K562 (cell line): ENCODE measurements at regions not wholly inside any gene's neighbourhood (a gene's known extent, or its start where the extent isn't known, plus 50 kb on each side); places are given as distances from the start of the nearest gene placed in this dataset.

Experiments
- ATAC-seq: fragments of 200-7000 bp; cut with Tn5 transposase; 3 replicates; pipeline ENCODE4 v1.9.1; 2020; ENCODE audit warnings: moderate library complexity
- BruUV-seq: library from RNA; stranded (reverse); fragments of 400-500 nt; replicated peaks from 2 replicates; lab custom pipeline; 2021; lab: Mats Ljungman, UMichigan
- CTCF ChIA-PET: fragments of 300-600 bp; formaldehyde crosslinking; extraction: SDS; loops from one replicate; lab custom pipeline; 2021; ENCODE audit warnings: low intra/inter-chr PET ratio; lab: Yijun Ruan, JAX
- POLR2A ChIA-PET: fragments of 300-600, 350-650 bp; sonication (Branson Sonifier 250); formaldehyde crosslinking; extraction: SDS; loops from one replicate; lab custom pipeline; 2021; ENCODE audit warnings: antibody characterized with exemption, inconsistent platforms; lab: Yijun Ruan, JAX
- DNase-seq, 4 experiments: peaks; one replicate each; pipeline versions ENCODE4 v3.0.0 to v3.0.0-alpha.2; 2011 to 2018; ENCODE audit warnings: low spot score in 3 of 4, mixed read lengths in 3 of 4; ENCODE audit errors: extremely low read depth in 1 of 4
- FAIRE-seq: peaks from 2 replicates; lab custom pipeline; 2011; peaks lifted over from hg19 to GRCh38; lab: Jason Lieb, UNC
- H2AFZ ChIP-seq: 2 replicates; pipeline ENCODE4 v1.6.0; 2011; ENCODE audit warnings: low read depth, low read length, control low read depth, inconsistent platforms
- H3K27ac ChIP-seq: fragments of 200-600 bp; 3 replicates; pipeline ENCODE4 v1.8.0; 2011; ENCODE audit warnings: low read depth, mild to moderate bottlenecking, control low read depth, inconsistent platforms, low read length, moderate library complexity, mixed read lengths; ENCODE audit errors: extremely low read depth
- H3K27me3 ChIP-seq, 2 experiments: fragments of 300-600 bp in 1 of 2; 2 replicates in 1 of 2; 3 replicates in 1 of 2; pipeline versions ENCODE4 v1.6.0 to v1.8.0; 2011; ENCODE audit warnings: inconsistent platforms in 2 of 2, low read length in 2 of 2, mild to moderate bottlenecking in 1 of 2, mixed read lengths in 1 of 2, moderate library complexity in 1 of 2; ENCODE audit not compliant: control insufficient read depth in 2 of 2, insufficient read depth in 2 of 2
- H3K36me3 ChIP-seq: fragments of 300-600 bp; 3 replicates; pipeline ENCODE4 v1.8.0; 2011; ENCODE audit warnings: mild to moderate bottlenecking, low read length, inconsistent platforms; ENCODE audit not compliant: control insufficient read depth, insufficient read depth
- H3K4me1 ChIP-seq, 2 experiments: fragments of 200-600 bp in 1 of 2; replicated peaks in 1 of 2; 2 replicates in 1 of 2; 3 replicates in 1 of 2; pipeline versions ENCODE4 v1.5.1 to v1.8.0; 2011; ENCODE audit warnings: inconsistent platforms in 2 of 2, low read length in 2 of 2, mild to moderate bottlenecking in 1 of 2, mixed read lengths in 1 of 2, moderate library complexity in 1 of 2; ENCODE audit not compliant: control insufficient read depth in 2 of 2, insufficient read depth in 2 of 2
- H3K4me2 ChIP-seq: 2 replicates; pipeline ENCODE4 v1.6.1; 2011; ENCODE audit warnings: low read length, control low read depth, inconsistent platforms, mixed read lengths; ENCODE audit not compliant: insufficient read depth
- H3K4me3 ChIP-seq: fragments of 200-600 bp; sonication (generic), shearing (Covaris generic); 2 replicates; pipeline ENCODE4 v1.5.1; 2016; ENCODE audit warnings: control low read depth, inconsistent platforms
- H3K79me2 ChIP-seq: fragments of 200-600 bp; 3 replicates; pipeline ENCODE4 v1.8.0; 2011; ENCODE audit warnings: low read length, inconsistent platforms; ENCODE audit not compliant: control insufficient read depth, insufficient read depth
- H3K9ac ChIP-seq, 2 experiments: 2 replicates each; pipeline versions ENCODE4 v1.6.0 to v1.6.1; 2011; ENCODE audit warnings: low read depth in 2 of 2, low read length in 2 of 2, control low read depth in 1 of 2, inconsistent platforms in 1 of 2, mild to moderate bottlenecking in 1 of 2, mixed read lengths in 1 of 2; ENCODE audit not compliant: insufficient read depth in 1 of 2
- H3K9me1 ChIP-seq: one replicate; pipeline ENCODE4 v1.6.0; 2011; ENCODE audit warnings: inconsistent platforms, mild to moderate bottlenecking, low read length, moderate library complexity; ENCODE audit not compliant: control insufficient read depth, insufficient read depth
- H3K9me3 ChIP-seq: replicated peaks from 2 replicates; pipeline ENCODE4 v1.5.1; 2011; ENCODE audit warnings: low read depth, low read length, inconsistent platforms; ENCODE audit not compliant: control insufficient read depth, insufficient read depth
- H4K20me1 ChIP-seq: replicated peaks from 2 replicates; pipeline ENCODE4 v1.6.1; 2011; ENCODE audit warnings: low read length, inconsistent platforms, mixed read lengths; ENCODE audit not compliant: control insufficient read depth, insufficient read depth
- CEBPB ChIP-seq: fragments of 450-650 bp; IDR thresholded peaks from 2 replicates; pipeline ENCODE4 v1.6.1; 2016; ENCODE audit warnings: missing genetic modification characterization, missing compliant biosample characterization
- CEBPG ChIP-seq, 3 experiments: fragments of 200-800 bp in 1 of 3; sonication (Bioruptor generic) in 1 of 3; sonication (generic) in 1 of 3; formaldehyde crosslinking in 1 of 3; IDR thresholded peaks in 2 of 3; conservative IDR thresholded peaks in 1 of 3; 2 replicates each; pipeline versions ENCODE4 v1.6.1 to v1.8.0; 2016 to 2022; ENCODE audit warnings: missing compliant biosample characterization in 2 of 3, missing genetic modification characterization in 2 of 3, mild to moderate bottlenecking in 1 of 3, missing genetic modification reagents in 1 of 3
- THRA ChIP-seq: fragments of 450-650 bp; IDR thresholded peaks from 2 replicates; pipeline ENCODE4 v1.6.1; 2017; ENCODE audit warnings: mild to moderate bottlenecking, moderate library complexity
- ZNF766 ChIP-seq: fragments of 200-800 bp; sonication (Bioruptor generic); conservative IDR thresholded peaks from 2 replicates; pipeline ENCODE4 v1.6.1; 2016; ENCODE audit warnings: missing genetic modification characterization, missing compliant biosample characterization
- WGBS: fragments of 100-300 bp; shearing (Covaris generic); methylation state at CpG from one replicate; pipeline ENCODE4 v1.1.6; 2016; ENCODE audit warnings: low coverage, mixed read lengths; ENCODE audit not compliant: insufficient coverage; ENCODE audit errors: missing lambda C conversion rate; 5-methylcytosine and 5-hydroxymethylcytosine counted together
- in situ Hi-C: fragments of 300-500 bp; cut with MboI; formaldehyde crosslinking; loops from 4 replicates; pipeline ENCODE4 v1.15.0; 2018; ENCODE audit warnings: inconsistent platforms, mixed read lengths
- intact Hi-C: fragments of 100-400 bp; cut with micrococcal nuclease; formaldehyde crosslinking; loops from 2 replicates; pipeline ENCODE4 v1.14.2; 2022

GRCh38 chr5:54616031-54616430 is 98.5 kb downstream of the SNX18 start:
- no peaks in the 10 kb centered on the region for H3K9me3 ChIP-seq
- peaks cover 13% of the 10 kb centered on the region in 2 experiments; a peak in 4 of 5 replicates for H3K27me3 ChIP-seq
- ChIA-PET CTCF (no interaction called here), POLR2A (no interaction called here)
- H3K4me2 ChIP-seq = no peak overlapping the region
- no peak overlapping the region for H3K4me3 ChIP-seq
- no peaks in the 10 kb centered on the region for H3K4me1 ChIP-seq
- no peaks in the 10 kb centered on the region for H3K9me1 ChIP-seq
- no peak overlapping the region for H3K9ac ChIP-seq
- no TSS peak for BruUV-seq
- no peaks in the 10 kb centered on the region for H3K79me2 ChIP-seq
- peak; percentile 59 for TF ChIP-seq CEBPB (tag)
- no peak for TF ChIP-seq THRA
- no peak for TF ChIP-seq CEBPG (CRISPR knock-in tag; IDR thresholded peaks at IDR 0.05)
- peak; percentile 9 to 32; a peak in 1 of 4 replicates for TF ChIP-seq CEBPG (tag; conservative IDR thresholded peaks at IDR 0.05 in 1 of 2, IDR thresholded peaks at IDR 0.05 in 1 of 2)
- H3K27ac ChIP-seq = no peak overlapping the region
- intact Hi-C loops = no loop called here
- ATAC-seq = no peak
- H2AFZ ChIP-seq = no peak overlapping the region
- FAIRE-seq = no peak
- 1% methylated on average over 3 of the region's 3 CpGs for whole genome bisulfite sequencing
- no peaks in the 10 kb centered on the region for H4K20me1 ChIP-seq
- in situ Hi-C loops = no loop called here
- H3K36me3 ChIP-seq = no peaks in the 10 kb centered on the region
- DNase-seq = no peak

GRCh38 chr5:54615381-54615780 is 97.8 kb downstream of the SNX18 start:
- intact Hi-C loops = no loop called here
- CTCF ChIA-PET = no interaction called here
- FAIRE-seq (no peak), DNase-seq (no peak), ATAC-seq (no peak)
- no peak overlapping the region for H2AFZ ChIP-seq
- POLR2A ChIA-PET = no interaction called here
- in situ Hi-C loops = no loop called here
- no peaks in the 10 kb centered on the region for H3K4me1 ChIP-seq
- H3K36me3 ChIP-seq = no peaks in the 10 kb centered on the region
- H3K9me1 ChIP-seq = no peaks in the 10 kb centered on the region
- H4K20me1 ChIP-seq = no peaks in the 10 kb centered on the region
- 0% methylated on average over 1 of the region's 1 CpG for WGBS
- no peak overlapping the region for H3K27ac ChIP-seq
- no peak overlapping the region for H3K4me3 ChIP-seq
- BruUV-seq = no TSS peak
- H3K4me2 ChIP-seq = no peak overlapping the region
- H3K79me2 ChIP-seq = no peaks in the 10 kb centered on the region
- H3K9me3 ChIP-seq = no peaks in the 10 kb centered on the region
- peaks cover 13% of the 10 kb centered on the region in 2 experiments; a peak in 4 of 5 replicates for H3K27me3 ChIP-seq
- no peak overlapping the region for H3K9ac ChIP-seq
- no peak for TF ChIP-seq ZNF766 (CRISPR knock-in tag)
